ENCODE measurements at regions not wholly inside any gene's neighbourhood (a gene's known extent, or its start where the extent isn't known, plus 50 kb on each side); places are given as distances from the start of the nearest gene placed in this dataset.

GRCh38 chr4:14092741-14093140 is 465.2 kb upstream of the BOD1L1 start:
- TF ChIP-seq CTCF (IDR thresholded peaks at IDR 0.05; ENCODE audit: low read depth, low read length, poor library complexity, severe bottlenecking) (no peak), EZH2phosphoT487 (IDR thresholded peaks at IDR 0.05; ENCODE audit: borderline replicate concordance, low read length) (no peak)

Measured in DOHH2 (cell line).